Lower leg skin (tissue), 3 donors: ENCODE measurements at regions not wholly inside any gene's neighbourhood (a gene's known extent, or its start where the extent isn't known, plus 50 kb on each side); places are given as distances from the start of the nearest gene placed in this dataset.

ENCODE experiments used
- CTCF ChIP-seq, 3 donors: fragments of 450-650 bp; IDR thresholded peaks; one replicate each; pipeline ENCODE4 v1.5.1; 2016; ENCODE audit warnings: antibody characterized with exemption in 3 of 3, mild to moderate bottlenecking in 3 of 3, moderate library complexity in 2 of 3
- POLR2A ChIP-seq, 2 donors: fragments of 450-650 bp; IDR thresholded peaks; one replicate each; pipeline ENCODE4 v1.6.1; 2016 to 2017; ENCODE audit warnings: antibody characterized with exemption in 2 of 2, mild to moderate bottlenecking in 1 of 2, moderate library complexity in 1 of 2

GRCh38 chr13:74253161-74253560, 119.0 kb upstream of the KLF12 start:
- TF ChIP-seq POLR2A (IDR thresholded peaks at IDR 0.05) (no peak), CTCF (IDR thresholded peaks at IDR 0.05) (no peak)
